Stimulated activated CD8-positive, alpha-beta memory T cell treated with anti-CD3 and anti-CD28 coated beads, Interleukin-7, amount 100 ng/mL, for 4 hours (primary cell): ENCODE measurements at regions not wholly inside any gene's neighbourhood (a gene's known extent, or its start where the extent isn't known, plus 50 kb on each side); places are given as distances from the start of the nearest gene placed in this dataset.

Experiments
- DNase-seq, 2 donors: peaks; one replicate each; pipeline ENCODE4 v3.0.0-alpha.2; 2020; ENCODE audit warnings: low read depth in 2 of 2

DNA sequence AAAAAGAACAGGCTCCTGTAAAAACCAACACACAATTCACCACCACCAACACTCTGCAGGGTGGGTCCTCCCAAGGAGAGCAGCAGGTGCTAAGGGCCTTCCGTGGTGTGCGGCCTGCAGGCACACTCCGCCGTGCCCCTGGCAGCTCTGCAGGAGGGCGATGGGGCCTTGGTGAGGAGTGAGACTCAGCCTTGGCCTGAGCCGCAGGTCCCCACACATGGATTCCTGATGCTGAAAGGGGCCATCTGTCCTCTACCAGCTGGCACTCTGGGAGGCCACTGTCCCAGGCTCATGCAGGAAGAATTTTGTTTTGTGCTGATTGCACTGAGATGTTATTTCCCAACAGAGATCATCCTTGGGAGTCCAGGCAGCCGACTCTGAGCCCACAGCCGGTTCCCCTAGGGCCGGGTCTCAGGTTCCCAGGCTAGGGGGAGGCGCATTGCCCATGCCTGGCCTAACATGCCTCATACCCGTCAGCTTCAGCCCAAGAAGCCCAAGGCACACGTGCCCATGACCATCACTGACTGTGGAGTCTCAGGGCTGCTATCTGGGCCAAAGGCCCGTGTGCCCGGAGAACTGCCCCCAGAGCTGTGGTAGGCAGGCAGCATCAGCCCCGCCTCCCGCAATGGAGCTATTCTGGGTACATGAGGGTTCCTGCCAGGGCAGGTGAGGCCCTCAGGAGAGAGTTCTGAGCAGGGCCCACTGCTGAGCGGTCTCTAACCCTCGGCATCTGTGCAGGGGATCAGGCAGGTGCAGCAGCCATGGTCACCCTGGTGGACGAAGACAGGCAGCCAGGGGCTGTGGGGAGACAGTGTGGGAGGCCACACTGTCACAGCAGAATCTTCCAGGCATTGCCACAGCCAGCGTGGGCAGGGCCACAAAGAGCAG is 97.9 kb upstream of the ZNF469 start:
- no peak for DNase-seq

GRCh38 chr16:88285514-88285822 is 97.3 kb upstream of the ZNF469 start:
- DNase-seq: no peak

DNA sequence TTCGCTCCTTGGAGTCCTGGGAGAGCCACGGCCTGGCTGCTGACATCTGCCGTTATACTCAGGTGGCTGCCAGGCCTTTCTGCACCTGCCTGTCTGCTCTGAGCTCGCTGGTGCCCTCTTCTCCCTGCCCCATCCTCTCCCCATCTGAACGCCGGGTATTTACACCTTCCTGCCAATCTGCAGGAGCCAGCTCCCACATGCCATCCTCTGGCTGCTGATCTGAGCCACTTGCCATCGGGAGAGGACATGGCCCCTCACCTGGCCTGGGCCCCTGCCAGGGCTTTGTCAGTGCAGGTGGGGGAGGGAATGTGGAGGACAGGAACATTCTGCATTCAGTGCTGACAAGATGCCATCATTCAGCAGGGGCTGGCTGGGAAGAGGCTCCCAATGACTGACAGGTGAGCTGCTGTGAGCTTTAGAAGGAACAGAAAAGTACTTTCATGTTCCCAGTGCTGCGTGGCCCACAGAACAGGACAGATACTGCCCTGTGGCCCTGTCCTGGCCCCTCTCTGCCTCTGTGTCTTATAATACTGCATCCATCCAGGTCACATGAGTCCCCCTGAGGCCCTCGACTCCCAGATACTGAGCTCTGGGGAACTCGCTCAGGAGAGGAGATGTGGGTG is 96.3 kb upstream of the ZNF469 start:
- DNase-seq: no peak

GRCh38 chr16:88287219-88287618 is 95.5 kb upstream of the ZNF469 start:
- no peak for DNase-seq

DNA sequence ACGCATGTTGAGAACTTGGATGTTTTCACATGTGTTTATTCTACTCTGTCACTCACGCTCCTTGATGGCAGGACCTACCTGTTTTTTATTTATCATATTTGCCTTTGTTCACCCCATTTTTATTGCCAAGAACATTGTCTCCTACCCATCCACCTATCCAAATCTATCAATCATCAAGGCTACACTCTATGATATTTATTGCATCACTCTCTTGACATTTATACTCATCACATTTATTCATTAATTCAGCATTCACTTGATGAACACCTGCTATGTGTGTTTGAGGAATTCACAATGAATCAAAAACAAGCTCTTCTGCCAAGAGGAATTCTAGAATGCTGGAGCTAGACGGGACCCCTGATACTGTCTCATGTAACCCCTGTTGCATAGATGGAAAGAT is 94.5 kb upstream of the ZNF469 start:
- no peak for DNase-seq

DNA sequence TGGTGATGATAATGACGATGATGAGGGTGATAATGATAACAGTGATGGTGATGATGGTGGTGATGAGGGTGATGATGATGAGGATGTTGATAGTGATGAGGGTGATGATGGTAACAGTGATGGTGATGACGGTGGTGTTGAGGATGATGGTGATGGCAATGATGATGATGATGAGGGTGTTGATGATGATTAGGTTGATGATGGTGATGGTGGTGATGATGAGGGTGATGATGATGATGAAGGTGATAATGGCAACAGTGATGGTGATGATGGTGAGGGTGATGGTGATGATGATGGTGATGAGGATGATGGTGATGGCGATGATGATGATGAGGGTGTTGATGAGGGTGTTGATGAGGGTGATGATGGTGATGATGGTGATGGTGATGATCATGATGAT is 93.8 kb upstream of the ZNF469 start:
- DNase-seq: no peak

- DNase-seq: no peak
Observed at GRCh38 chr16:88289561-88289960, 93.2 kb upstream of the ZNF469 start.

DNA sequence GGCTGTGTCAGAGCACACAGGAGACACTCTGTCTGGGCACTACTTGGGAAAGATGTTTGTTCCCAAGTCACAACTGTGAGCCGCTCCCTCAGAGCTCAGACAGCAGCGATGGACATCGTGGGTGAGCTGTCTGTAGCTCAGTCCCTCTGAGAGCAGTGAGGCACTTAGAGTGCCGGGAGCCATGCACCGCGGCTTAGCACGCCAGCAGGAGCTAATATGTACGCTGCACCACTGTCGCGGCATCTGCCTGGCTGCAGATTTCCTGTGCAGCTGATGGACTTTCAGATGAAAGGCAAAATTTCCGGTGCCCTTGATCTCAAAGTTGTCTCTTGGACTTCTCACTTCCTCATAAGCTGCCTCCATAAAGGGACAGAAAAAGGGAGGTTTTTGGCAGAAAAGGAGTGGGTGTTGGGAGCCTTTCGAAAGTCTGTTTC is 92.8 kb upstream of the ZNF469 start:
- DNase-seq: no peak

- no peak for DNase-seq
Observed at GRCh38 chr16:88290850-88291830, 91.6 kb upstream of the ZNF469 start.

GRCh38 chr16:88292007-88292970 is 90.5 kb upstream of the ZNF469 start:
- DNase-seq: no peak

- DNase-seq: no peak
Observed at GRCh38 chr16:88293097-88293496, 89.7 kb upstream of the ZNF469 start.

GRCh38 chr16:88295671-88296436 is 86.9 kb upstream of the ZNF469 start:
- no peak for DNase-seq

DNA sequence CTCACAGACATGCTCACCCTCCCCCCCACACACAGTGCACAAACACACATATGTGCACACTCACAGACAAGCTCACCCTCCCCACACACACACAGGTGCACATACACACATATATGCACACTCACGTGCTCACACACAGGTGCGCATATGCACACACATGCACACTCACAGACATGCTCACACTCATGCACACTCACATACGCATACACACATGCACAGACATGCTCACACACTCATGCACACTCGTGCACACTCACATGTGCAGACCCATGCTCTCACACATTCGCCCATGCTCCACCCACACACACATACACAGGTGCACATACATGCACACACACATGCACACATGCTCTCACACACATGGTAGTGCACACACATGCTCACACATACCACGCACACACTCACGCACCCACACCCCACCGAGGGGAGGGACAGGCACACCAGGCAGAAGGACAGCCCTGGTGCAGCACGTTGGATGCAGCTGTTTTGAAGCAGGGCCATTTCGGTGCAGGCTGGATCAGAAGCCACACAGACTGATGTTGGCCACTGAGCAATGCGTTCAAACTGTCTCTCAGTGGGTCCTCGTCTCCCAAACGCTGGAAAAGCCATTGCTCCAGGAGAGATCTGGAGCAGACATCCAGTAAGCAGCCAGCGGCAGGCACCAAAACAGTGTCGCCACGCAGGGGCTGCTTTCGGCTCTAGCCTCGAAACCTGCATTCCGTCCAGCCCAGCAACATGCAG is 86.2 kb upstream of the ZNF469 start:
- no peak for DNase-seq

GRCh38 chr16:88297178-88297720 is 85.5 kb upstream of the ZNF469 start:
- no peak for DNase-seq

GRCh38 chr16:88298181-88298832 is 84.5 kb upstream of the ZNF469 start:
- DNase-seq: no peak

DNA sequence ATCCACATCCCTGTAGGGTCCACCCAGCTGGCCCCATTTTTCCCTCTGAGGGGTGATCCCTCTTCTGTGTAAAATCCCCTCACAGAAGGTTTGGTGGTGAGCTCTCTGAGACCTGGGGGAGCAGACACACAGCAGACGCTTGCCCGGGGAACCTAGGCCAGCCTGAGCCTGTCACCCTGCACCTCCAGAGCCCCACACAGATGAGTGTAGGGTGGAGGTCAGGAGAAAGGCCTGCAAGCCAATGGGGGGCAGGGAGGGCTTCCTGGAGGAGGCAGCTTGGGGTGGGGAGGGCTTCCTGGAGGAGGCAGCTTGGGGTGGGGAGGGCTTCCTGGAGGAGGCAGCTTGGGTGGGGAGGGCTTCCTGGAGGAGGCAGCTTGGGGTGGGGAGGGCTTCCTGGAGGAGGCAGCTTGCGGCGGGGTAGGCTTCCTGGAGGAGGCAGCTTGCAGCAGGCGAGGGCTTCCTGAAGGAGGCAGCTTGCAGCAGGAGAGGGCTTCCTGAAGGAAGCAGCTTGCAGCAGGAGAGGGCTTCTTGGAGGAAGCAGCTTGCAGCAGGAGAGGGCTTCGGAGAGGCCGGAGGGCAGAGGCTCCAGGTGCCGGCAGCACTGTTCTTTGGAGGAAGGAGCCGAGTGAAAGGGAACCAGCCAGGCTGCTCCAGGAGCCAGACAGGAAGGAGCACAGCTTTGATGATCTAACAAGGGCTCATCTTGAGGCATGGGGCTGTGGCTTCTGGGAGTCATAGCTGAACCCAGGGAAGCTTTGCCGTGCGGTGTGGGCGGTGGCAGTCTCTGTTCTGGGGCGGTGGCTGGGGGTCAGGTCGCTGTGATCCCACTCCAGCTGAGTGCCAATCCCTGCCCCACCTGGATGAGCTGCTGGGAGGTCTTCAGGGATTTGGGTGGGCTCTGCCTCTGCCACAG is 83.7 kb upstream of the ZNF469 start:
- DNase-seq: no peak

GRCh38 chr16:88299751-88300462 is 82.9 kb upstream of the ZNF469 start:
- no peak for DNase-seq
